K562 (cell line): ENCODE measurements at regions not wholly inside any gene's neighbourhood (a gene's known extent, or its start where the extent isn't known, plus 50 kb on each side); places are given as distances from the start of the nearest gene placed in this dataset.

Experiments used
- ATAC-seq: fragments of 200-7000 bp; cut with Tn5 transposase; 3 replicates; pipeline ENCODE4 v1.9.1; 2020; ENCODE audit warnings: moderate library complexity
- BruUV-seq: library from RNA; stranded (reverse); fragments of 400-500 nt; replicated peaks from 2 replicates; lab custom pipeline; 2021; lab: Mats Ljungman, UMichigan
- CTCF ChIA-PET: fragments of 300-600 bp; formaldehyde crosslinking; extraction: SDS; loops from one replicate; lab custom pipeline; 2021; ENCODE audit warnings: low intra/inter-chr PET ratio; lab: Yijun Ruan, JAX
- POLR2A ChIA-PET: fragments of 300-600, 350-650 bp; sonication (Branson Sonifier 250); formaldehyde crosslinking; extraction: SDS; loops from one replicate; lab custom pipeline; 2021; ENCODE audit warnings: antibody characterized with exemption, inconsistent platforms; lab: Yijun Ruan, JAX
- DNase-seq, 4 experiments: peaks; one replicate each; pipeline versions ENCODE4 v3.0.0 to v3.0.0-alpha.2; 2011 to 2018; ENCODE audit warnings: low spot score in 3 of 4, mixed read lengths in 3 of 4; ENCODE audit errors: extremely low read depth in 1 of 4
- FAIRE-seq: peaks from 2 replicates; lab custom pipeline; 2011; peaks lifted over from hg19 to GRCh38; lab: Jason Lieb, UNC
- H2AFZ ChIP-seq: 2 replicates; pipeline ENCODE4 v1.6.0; 2011; ENCODE audit warnings: low read depth, low read length, control low read depth, inconsistent platforms
- H3K27ac ChIP-seq: fragments of 200-600 bp; 3 replicates; pipeline ENCODE4 v1.8.0; 2011; ENCODE audit warnings: low read depth, mild to moderate bottlenecking, control low read depth, inconsistent platforms, low read length, moderate library complexity, mixed read lengths; ENCODE audit errors: extremely low read depth
- H3K27me3 ChIP-seq, 2 experiments: fragments of 300-600 bp in 1 of 2; 2 replicates in 1 of 2; 3 replicates in 1 of 2; pipeline versions ENCODE4 v1.6.0 to v1.8.0; 2011; ENCODE audit warnings: inconsistent platforms in 2 of 2, low read length in 2 of 2, mild to moderate bottlenecking in 1 of 2, mixed read lengths in 1 of 2, moderate library complexity in 1 of 2; ENCODE audit not compliant: control insufficient read depth in 2 of 2, insufficient read depth in 2 of 2
- H3K36me3 ChIP-seq: fragments of 300-600 bp; 3 replicates; pipeline ENCODE4 v1.8.0; 2011; ENCODE audit warnings: mild to moderate bottlenecking, low read length, inconsistent platforms; ENCODE audit not compliant: control insufficient read depth, insufficient read depth
- H3K4me1 ChIP-seq, 2 experiments: fragments of 200-600 bp in 1 of 2; replicated peaks in 1 of 2; 2 replicates in 1 of 2; 3 replicates in 1 of 2; pipeline versions ENCODE4 v1.5.1 to v1.8.0; 2011; ENCODE audit warnings: inconsistent platforms in 2 of 2, low read length in 2 of 2, mild to moderate bottlenecking in 1 of 2, mixed read lengths in 1 of 2, moderate library complexity in 1 of 2; ENCODE audit not compliant: control insufficient read depth in 2 of 2, insufficient read depth in 2 of 2
- H3K4me2 ChIP-seq: 2 replicates; pipeline ENCODE4 v1.6.1; 2011; ENCODE audit warnings: low read length, control low read depth, inconsistent platforms, mixed read lengths; ENCODE audit not compliant: insufficient read depth
- H3K4me3 ChIP-seq: fragments of 200-600 bp; sonication (generic), shearing (Covaris generic); 2 replicates; pipeline ENCODE4 v1.5.1; 2016; ENCODE audit warnings: control low read depth, inconsistent platforms
- H3K79me2 ChIP-seq: fragments of 200-600 bp; 3 replicates; pipeline ENCODE4 v1.8.0; 2011; ENCODE audit warnings: low read length, inconsistent platforms; ENCODE audit not compliant: control insufficient read depth, insufficient read depth
- H3K9ac ChIP-seq, 2 experiments: 2 replicates each; pipeline versions ENCODE4 v1.6.0 to v1.6.1; 2011; ENCODE audit warnings: low read depth in 2 of 2, low read length in 2 of 2, control low read depth in 1 of 2, inconsistent platforms in 1 of 2, mild to moderate bottlenecking in 1 of 2, mixed read lengths in 1 of 2; ENCODE audit not compliant: insufficient read depth in 1 of 2
- H3K9me1 ChIP-seq: one replicate; pipeline ENCODE4 v1.6.0; 2011; ENCODE audit warnings: inconsistent platforms, mild to moderate bottlenecking, low read length, moderate library complexity; ENCODE audit not compliant: control insufficient read depth, insufficient read depth
- H3K9me3 ChIP-seq: replicated peaks from 2 replicates; pipeline ENCODE4 v1.5.1; 2011; ENCODE audit warnings: low read depth, low read length, inconsistent platforms; ENCODE audit not compliant: control insufficient read depth, insufficient read depth
- H4K20me1 ChIP-seq: replicated peaks from 2 replicates; pipeline ENCODE4 v1.6.1; 2011; ENCODE audit warnings: low read length, inconsistent platforms, mixed read lengths; ENCODE audit not compliant: control insufficient read depth, insufficient read depth
- ARID3A ChIP-seq: IDR thresholded peaks from 2 replicates; pipeline ENCODE4 v1.6.1; 2012; ENCODE audit warnings: low read depth, low read length, improper control_type of control experiment, borderline replicate concordance
- CEBPB ChIP-seq: fragments of 450-650 bp; IDR thresholded peaks from 2 replicates; pipeline ENCODE4 v1.6.1; 2016; ENCODE audit warnings: missing genetic modification characterization, missing compliant biosample characterization
- CREB1 ChIP-seq, 2 experiments: sonication (generic) in 1 of 2; formaldehyde crosslinking in 1 of 2; IDR thresholded peaks; 2 replicates each; pipeline versions ENCODE4 v1.6.1 to v1.8.0; 2012 to 2022; ENCODE audit warnings: inconsistent platforms in 1 of 2, mild to moderate bottlenecking in 1 of 2, missing genetic modification reagents in 1 of 2, moderate library complexity in 1 of 2
- EHMT2 ChIP-seq: fragments of 450-650 bp; IDR thresholded peaks from 2 replicates; pipeline ENCODE4 v1.6.1; 2018; ENCODE audit warnings: antibody characterized with exemption
- EZH2 ChIP-seq: IDR thresholded peaks from 2 replicates; pipeline ENCODE4 v1.6.1; 2012; ENCODE audit warnings: low read depth, mild to moderate bottlenecking, inconsistent platforms, low read length, borderline replicate concordance
- HMGN3 ChIP-seq: IDR thresholded peaks from 2 replicates; pipeline ENCODE4 v1.6.1; 2011; ENCODE audit warnings: borderline replicate concordance, low read depth, mild to moderate bottlenecking, mixed read lengths, low read length; ENCODE audit not compliant: insufficient read length; ENCODE audit errors: extremely low read depth
- JUNB ChIP-seq: fragments of 450-650 bp; formaldehyde crosslinking; conservative IDR thresholded peaks from 2 replicates; pipeline ENCODE4 v1.4.0; 2020; ENCODE audit warnings: mild to moderate bottlenecking
- MBD1 ChIP-seq: fragments of 250-450 bp; sonication (Bioruptor Pico); IDR thresholded peaks from 2 replicates; pipeline ENCODE4 v1.8.0; 2022; ENCODE audit warnings: inconsistent platforms
- MEF2D ChIP-seq: conservative IDR thresholded peaks from 2 replicates; pipeline ENCODE4 v1.6.1; 2016; ENCODE audit warnings: low read depth, missing genetic modification characterization, missing compliant biosample characterization
- MTA3 ChIP-seq: fragments of 450-650 bp; formaldehyde crosslinking; IDR thresholded peaks from 2 replicates; pipeline ENCODE4 v1.6.1; 2017; ENCODE audit warnings: mild to moderate bottlenecking, borderline replicate concordance
- NFE2 ChIP-seq: IDR thresholded peaks from 2 replicates; pipeline ENCODE4 v1.6.1; 2014; ENCODE audit warnings: antibody characterized with exemption, low read depth
- PHB2 ChIP-seq: fragments of 450-650 bp; IDR thresholded peaks from 2 replicates; pipeline ENCODE4 v1.6.1; 2017; ENCODE audit warnings: low read depth
- PTBP1 ChIP-seq: fragments of 200-400 bp; formaldehyde crosslinking; IDR thresholded peaks from 2 replicates; pipeline ENCODE4 v1.6.1; 2017; ENCODE audit warnings: low read depth, low read length
- SIX5 ChIP-seq, 2 experiments: IDR thresholded peaks; 2 replicates each; pipeline ENCODE4 v1.6.1; 2011; ENCODE audit warnings: low read length in 2 of 2, borderline replicate concordance in 1 of 2, low read depth in 1 of 2, mild to moderate bottlenecking in 1 of 2, moderate library complexity in 1 of 2; ENCODE audit not compliant: insufficient read depth in 1 of 2
- SUPT5H ChIP-seq: fragments of 450-650 bp; IDR thresholded peaks from 2 replicates; pipeline ENCODE4 v1.6.1; 2016
- TRIM25 ChIP-seq: fragments of 450-650 bp; IDR thresholded peaks from 2 replicates; pipeline ENCODE4 v1.7.0; 2016; ENCODE audit warnings: borderline replicate concordance
- U2AF2 ChIP-seq: fragments of 200-400 bp; formaldehyde crosslinking; optimal IDR thresholded peaks from 2 replicates; pipeline ENCODE3; 2017; ENCODE audit warnings: low read depth, mild to moderate bottlenecking, low read length
- WGBS: fragments of 100-300 bp; shearing (Covaris generic); methylation state at CpG from one replicate; pipeline ENCODE4 v1.1.6; 2016; ENCODE audit warnings: low coverage, mixed read lengths; ENCODE audit not compliant: insufficient coverage; ENCODE audit errors: missing lambda C conversion rate; 5-methylcytosine and 5-hydroxymethylcytosine counted together
- in situ Hi-C: fragments of 300-500 bp; cut with MboI; formaldehyde crosslinking; loops from 4 replicates; pipeline ENCODE4 v1.15.0; 2018; ENCODE audit warnings: inconsistent platforms, mixed read lengths
- intact Hi-C: fragments of 100-400 bp; cut with micrococcal nuclease; formaldehyde crosslinking; loops from 2 replicates; pipeline ENCODE4 v1.14.2; 2022
- TF ChIP-seq, protein P1 (sequence below): fragments of 250-450 bp; sonication (Bioruptor Pico); IDR thresholded peaks from 2 replicates; pipeline ENCODE4 v1.4.0; 2020; ENCODE audit warnings: mild to moderate bottlenecking

DNA sequence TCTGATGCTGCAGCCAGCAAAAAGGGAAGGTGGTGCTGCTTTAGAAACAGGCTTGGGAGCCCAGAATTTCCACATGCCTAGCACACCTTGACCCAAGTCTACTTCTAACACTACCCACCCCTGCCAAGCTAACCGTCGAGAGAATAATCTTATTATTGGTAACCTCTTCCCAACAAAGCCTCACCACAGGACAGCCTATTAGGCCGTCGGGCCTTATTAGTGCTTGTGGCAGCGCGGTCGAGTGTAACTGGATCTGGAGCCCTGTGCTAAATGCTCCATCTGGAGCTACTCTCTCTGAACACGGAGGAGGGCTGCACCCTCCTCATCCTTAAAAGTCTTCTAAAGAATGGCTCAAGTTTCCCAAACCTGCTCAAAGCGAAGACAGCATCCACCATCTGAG is 165.5 kb upstream of the NFIA start:
- no peak for DNase-seq
- no peak; the same call in 2 of the 3 replicates for ATAC-seq
- no peak for FAIRE-seq

More for the DNA sequence above, 165.5 kb upstream of the NFIA start:
- Histone ChIP-seq H3K4me1 (no peaks in the 10 kb centered on the region; a peak in 1 of 5 replicates), H2AFZ (no peak overlapping the region), H3K27me3 (no peaks in the 10 kb centered on the region), H3K79me2 (no peaks in the 10 kb centered on the region)
- TF ChIP-seq, protein P1, sequence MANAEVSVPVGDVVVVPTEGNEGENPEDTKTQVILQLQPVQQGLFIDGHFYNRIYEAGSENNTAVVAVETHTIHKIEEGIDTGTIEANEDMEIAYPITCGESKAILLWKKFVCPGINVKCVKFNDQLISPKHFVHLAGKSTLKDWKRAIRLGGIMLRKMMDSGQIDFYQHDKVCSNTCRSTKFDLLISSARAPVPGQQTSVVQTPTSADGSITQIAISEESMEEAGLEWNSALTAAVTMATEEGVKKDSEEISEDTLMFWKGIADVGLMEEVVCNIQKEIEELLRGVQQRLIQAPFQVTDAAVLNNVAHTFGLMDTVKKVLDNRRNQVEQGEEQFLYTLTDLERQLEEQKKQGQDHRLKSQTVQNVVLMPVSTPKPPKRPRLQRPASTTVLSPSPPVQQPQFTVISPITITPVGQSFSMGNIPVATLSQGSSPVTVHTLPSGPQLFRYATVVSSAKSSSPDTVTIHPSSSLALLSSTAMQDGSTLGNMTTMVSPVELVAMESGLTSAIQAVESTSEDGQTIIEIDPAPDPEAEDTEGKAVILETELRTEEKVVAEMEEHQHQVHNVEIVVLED (CRISPR knock-in tag), result no peak
- no peak for TF ChIP-seq CREB1 (IDR thresholded peaks at IDR 0.05)
- TF ChIP-seq CREB1 (CRISPR knock-in tag; IDR thresholded peaks at IDR 0.05), result no peak
- TF ChIP-seq PHB2, result no peak
- no peak for TF ChIP-seq EHMT2
- no peak for TF ChIP-seq U2AF2
- TF ChIP-seq HMGN3, result no peak
- no peak for TF ChIP-seq SIX5 (IDR thresholded peaks at IDR 0.05; ENCODE audit: borderline replicate concordance in 1 of 2, insufficient read depth in 1 of 2, low read depth in 1 of 2, low read length in 2 of 2)
- TF ChIP-seq CEBPB (tag), result no peak
- no peak for TF ChIP-seq MTA3
- TF ChIP-seq ARID3A, result no peak
- no peak for TF ChIP-seq TRIM25
- no peak for TF ChIP-seq SUPT5H
- no peak for TF ChIP-seq MBD1 (CRISPR knock-in tag)
- no peak for TF ChIP-seq MEF2D (tag)
- no peak for TF ChIP-seq PTBP1
- TF ChIP-seq JUNB (CRISPR knock-in tag), result no peak
- TF ChIP-seq EZH2, result no peak
- TF ChIP-seq NFE2, result no peak
- TF ChIP-seq, all 486 proteins: peak for 0
- POLR2A ChIA-PET, result interaction anchor here (0.7 kb wide), 1 partner anchor 44 kb away, joined by 3 read pairs; no protein-coding TSS in a partner anchor
- H3K4me3 ChIP-seq, result no peak overlapping the region
- no peak overlapping the region for H3K4me2 ChIP-seq
- H3K9me3 ChIP-seq, result no peaks in the 10 kb centered on the region
- BruUV-seq, result no TSS peak
- H3K27ac ChIP-seq, result no peak overlapping the region
- intact Hi-C loops (no loop called here), in situ Hi-C loops (no loop called here)
- H3K36me3 ChIP-seq, result no peaks in the 10 kb centered on the region
- no peaks in the 10 kb centered on the region for H3K9me1 ChIP-seq
- no peaks in the 10 kb centered on the region for H4K20me1 ChIP-seq
- CTCF ChIA-PET, result no interaction called here
- 61% methylated on average over 9 of the region's 9 CpGs for WGBS
- H3K9ac ChIP-seq, result no peak overlapping the region
